Sigmoid colon (tissue), 6 donors: ENCODE measurements at regions not wholly inside any gene's neighbourhood (a gene's known extent, or its start where the extent isn't known, plus 50 kb on each side); places are given as distances from the start of the nearest gene placed in this dataset.
"Not testable (repeated sequence)": the region's sequence is repeated elsewhere in the genome, so short reads cannot be mapped to it uniquely, and the experiment has no call there.

Experiments
- DNase-seq: peaks from one replicate; pipeline ENCODE4 v3.0.0-alpha.2; 2019
- H3K27ac ChIP-seq, 4 donors: fragments of 200-600 bp; sonication (generic); one replicate each; pipeline ENCODE4 v1.5.1; 2016 to 2019; ENCODE audit warnings: mild to moderate bottlenecking in 1 of 4
- H3K27me3 ChIP-seq, 3 donors: fragments of 200-600 bp; sonication (generic); one replicate each; pipeline ENCODE4 v1.5.1; 2019; ENCODE audit warnings: mild to moderate bottlenecking in 1 of 3
- H3K36me3 ChIP-seq, 4 donors: fragments of 200-600 bp; sonication (generic); one replicate each; pipeline ENCODE4 v1.5.1; 2016 to 2019
- H3K4me1 ChIP-seq, 4 donors: fragments of 200-600 bp; sonication (generic); one replicate each; pipeline ENCODE4 v1.5.1; 2017 to 2019
- H3K4me3 ChIP-seq, 4 donors: fragments of 200-600 bp; sonication (generic); one replicate each; pipeline ENCODE4 v1.5.1; 2017 to 2019; ENCODE audit warnings: mild to moderate bottlenecking in 2 of 4, moderate library complexity in 1 of 4
- H3K9me3 ChIP-seq, 4 donors: fragments of 200-600 bp in 3 of 4; sonication (generic) in 3 of 4; one replicate each; pipeline versions ENCODE4 v1.5.1 to v1.6.1; 2013 to 2019
- EP300 ChIP-seq, 4 donors: sonication (generic); formaldehyde crosslinking; IDR thresholded peaks; one replicate each; pipeline ENCODE4 v1.6.1; 2017; ENCODE audit warnings: antibody characterized with exemption in 4 of 4
- POLR2A ChIP-seq, 2 donors: fragments of 450-650 bp; IDR thresholded peaks; one replicate each; pipeline ENCODE4 v1.6.1; 2016; ENCODE audit warnings: antibody characterized with exemption in 2 of 2, mild to moderate bottlenecking in 2 of 2, moderate library complexity in 2 of 2
- POLR2AphosphoS5 ChIP-seq, 4 donors: sonication (generic); formaldehyde crosslinking; IDR thresholded peaks; one replicate each; pipeline ENCODE4 v1.6.1; 2017; ENCODE audit warnings: antibody characterized with exemption in 4 of 4
- WGBS, 2 donors: extraction: QIAGEN DNeasy Blood & Tissue Kit; methylation state at CpG; one replicate each; pipeline ENCODE4 v1.1.7; 2013; 5-methylcytosine and 5-hydroxymethylcytosine counted together
- intact Hi-C: fragments of 100-400 bp; cut with DNase I; formaldehyde crosslinking; loops from one replicate; pipeline ENCODE4 v1.15.1; 2023
- TF ChIP-seq, protein P1 (sequence below), 4 experiments: fragments of 450-650 bp in 3 of 4; fragments of 200-600 bp in 1 of 4; IDR thresholded peaks; one replicate each; pipeline ENCODE4 v1.5.1; 2016 to 2019; ENCODE audit warnings: antibody characterized with exemption in 4 of 4, mild to moderate bottlenecking in 3 of 4, moderate library complexity in 2 of 4
- donor health status: healthy with polysubstance abuse.
- donor health status: healthy.

DNA sequence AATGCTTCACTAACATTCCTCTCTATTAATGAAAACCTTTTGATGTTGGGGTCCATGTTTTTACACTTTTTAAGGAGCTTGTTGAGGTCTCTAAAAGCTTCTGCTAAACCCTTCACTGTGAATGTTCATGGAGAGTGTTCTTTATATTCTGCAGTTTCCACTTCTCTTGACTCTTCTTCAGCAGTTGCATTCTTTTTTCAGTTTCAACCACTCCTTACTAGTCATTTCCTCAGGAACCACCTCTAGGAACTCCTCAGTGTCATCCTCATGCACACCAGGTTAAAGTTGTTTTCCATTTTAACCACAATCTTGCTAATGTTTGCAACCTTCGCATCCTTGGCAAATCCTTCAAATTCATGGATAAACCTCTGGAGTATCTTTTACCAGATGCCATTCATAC is 821.6 kb downstream of the ANKRD7 start:
- no peak overlapping the region for H3K4me3 ChIP-seq
- no peak for DNase-seq
- no peaks in the 10 kb centered on the region for H3K27me3 ChIP-seq
- H3K9me3 ChIP-seq: no peaks in the 10 kb centered on the region
- no peaks in the 10 kb centered on the region for H3K4me1 ChIP-seq
- no peak for TF ChIP-seq EP300 (IDR thresholded peaks at IDR 0.05)
- TF ChIP-seq, protein P1, sequence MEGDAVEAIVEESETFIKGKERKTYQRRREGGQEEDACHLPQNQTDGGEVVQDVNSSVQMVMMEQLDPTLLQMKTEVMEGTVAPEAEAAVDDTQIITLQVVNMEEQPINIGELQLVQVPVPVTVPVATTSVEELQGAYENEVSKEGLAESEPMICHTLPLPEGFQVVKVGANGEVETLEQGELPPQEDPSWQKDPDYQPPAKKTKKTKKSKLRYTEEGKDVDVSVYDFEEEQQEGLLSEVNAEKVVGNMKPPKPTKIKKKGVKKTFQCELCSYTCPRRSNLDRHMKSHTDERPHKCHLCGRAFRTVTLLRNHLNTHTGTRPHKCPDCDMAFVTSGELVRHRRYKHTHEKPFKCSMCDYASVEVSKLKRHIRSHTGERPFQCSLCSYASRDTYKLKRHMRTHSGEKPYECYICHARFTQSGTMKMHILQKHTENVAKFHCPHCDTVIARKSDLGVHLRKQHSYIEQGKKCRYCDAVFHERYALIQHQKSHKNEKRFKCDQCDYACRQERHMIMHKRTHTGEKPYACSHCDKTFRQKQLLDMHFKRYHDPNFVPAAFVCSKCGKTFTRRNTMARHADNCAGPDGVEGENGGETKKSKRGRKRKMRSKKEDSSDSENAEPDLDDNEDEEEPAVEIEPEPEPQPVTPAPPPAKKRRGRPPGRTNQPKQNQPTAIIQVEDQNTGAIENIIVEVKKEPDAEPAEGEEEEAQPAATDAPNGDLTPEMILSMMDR (IDR thresholded peaks at IDR 0.05): no peak
- TF ChIP-seq POLR2AphosphoS5 (IDR thresholded peaks at IDR 0.05): no peak
- no peak for TF ChIP-seq POLR2A (IDR thresholded peaks at IDR 0.05)
- no peaks in the 10 kb centered on the region for H3K36me3 ChIP-seq
- no peak overlapping the region for H3K27ac ChIP-seq
- intact Hi-C loops: no loop called here
- WGBS, 2 donors: 91 to 95% methylated on average over 1 of the region's 1 CpG

DNA sequence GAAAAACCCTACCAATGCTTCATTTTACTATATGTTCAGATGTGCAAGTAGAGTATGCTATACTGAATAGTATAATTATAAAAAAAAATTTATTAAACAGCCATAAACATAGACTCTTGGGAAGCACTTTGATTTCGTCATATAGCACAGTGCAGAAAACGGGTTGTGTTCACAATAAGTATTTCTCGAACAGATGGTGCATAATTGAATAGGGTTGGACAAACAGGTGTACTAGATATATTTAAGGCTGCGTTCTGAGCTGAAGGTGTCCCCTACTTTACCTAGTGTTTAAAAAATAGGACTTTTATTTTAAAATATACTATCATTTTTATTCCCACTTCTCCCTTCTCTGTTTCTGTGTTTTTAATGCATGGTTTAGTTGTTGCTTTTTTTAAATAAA is 841.5 kb downstream of the ANKRD7 start:
- no peaks in the 10 kb centered on the region for H3K4me1 ChIP-seq
- DNase-seq: no peak
- WGBS, 2 donors: 87 to 88% methylated on average over 4 of the region's 4 CpGs
- no peaks in the 10 kb centered on the region for H3K9me3 ChIP-seq
- H3K27me3 ChIP-seq: no peaks in the 10 kb centered on the region
- no peak overlapping the region for H3K27ac ChIP-seq
- TF ChIP-seq POLR2A (IDR thresholded peaks at IDR 0.05): no peak
- no peak for TF ChIP-seq POLR2AphosphoS5 (IDR thresholded peaks at IDR 0.05)
- TF ChIP-seq EP300 (IDR thresholded peaks at IDR 0.05): no peak
- TF ChIP-seq, protein P1 (IDR thresholded peaks at IDR 0.05): no peak
- H3K36me3 ChIP-seq: no peaks in the 10 kb centered on the region
- H3K4me3 ChIP-seq: no peak overlapping the region
- intact Hi-C loops: no loop called here

DNA sequence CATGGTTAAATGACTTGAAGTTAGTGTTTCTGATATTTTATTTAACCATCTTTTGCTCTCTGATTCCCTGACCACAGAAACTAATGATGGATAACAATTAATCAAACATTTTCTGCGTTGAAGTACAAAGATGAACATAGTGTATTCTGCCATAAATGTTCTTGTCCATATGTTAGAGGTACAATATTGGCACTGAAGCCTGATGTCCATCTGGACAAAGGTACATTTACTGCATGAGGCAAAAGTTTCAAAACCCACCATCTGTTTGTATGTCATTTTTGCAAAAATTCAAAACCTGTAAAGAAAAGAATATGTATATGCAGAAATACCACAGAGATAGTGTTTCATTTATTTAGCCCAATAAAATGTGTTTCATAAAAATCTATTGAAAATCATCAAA is 861.5 kb downstream of the ANKRD7 start:
- no peak for DNase-seq
- no peaks in the 10 kb centered on the region for H3K27me3 ChIP-seq
- no peaks in the 10 kb centered on the region for H3K9me3 ChIP-seq
- H3K36me3 ChIP-seq: no peaks in the 10 kb centered on the region
- intact Hi-C loops: no loop called here
- H3K27ac ChIP-seq: no peak overlapping the region
- H3K4me1 ChIP-seq: no peaks in the 10 kb centered on the region
- TF ChIP-seq, protein P1 (IDR thresholded peaks at IDR 0.05): no peak
- TF ChIP-seq POLR2AphosphoS5 (IDR thresholded peaks at IDR 0.05): no peak
- 89% methylated on average over 1 of the region's 1 CpG for WGBS, 2 donors
- H3K4me3 ChIP-seq: no peak overlapping the region

DNA sequence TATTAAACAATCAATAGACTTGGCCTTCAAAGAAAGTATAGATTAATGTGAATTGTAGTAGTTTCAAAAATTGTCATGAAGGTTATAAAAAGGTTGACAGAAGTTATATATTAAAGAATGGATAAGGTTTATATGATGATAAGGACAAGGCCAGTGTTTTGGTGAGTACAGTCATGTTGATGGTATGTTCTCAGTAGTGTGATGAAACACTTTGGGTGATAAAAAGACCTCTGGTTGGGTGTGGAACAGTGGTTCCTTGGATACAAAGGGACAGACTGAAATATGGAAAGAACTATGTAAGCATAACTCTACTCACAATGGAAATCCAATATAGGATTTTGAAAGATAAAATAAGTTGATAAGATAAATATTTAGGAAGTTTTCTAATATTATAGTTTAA is 866.3 kb downstream of the ANKRD7 start:
- Histone ChIP-seq H3K9me3 (no peaks in the 10 kb centered on the region), H3K27me3 (no peaks in the 10 kb centered on the region), H3K4me1 (no peaks in the 10 kb centered on the region), H3K27ac (no peak overlapping the region), H3K4me3 (no peak overlapping the region), H3K36me3 (no peaks in the 10 kb centered on the region)
- intact Hi-C loops: no loop called here
- TF ChIP-seq EP300 (IDR thresholded peaks at IDR 0.05): no peak
- TF ChIP-seq, protein P1 (IDR thresholded peaks at IDR 0.05): no peak
- no peak for TF ChIP-seq POLR2A (IDR thresholded peaks at IDR 0.05)
- TF ChIP-seq POLR2AphosphoS5 (IDR thresholded peaks at IDR 0.05): no peak
- DNase-seq: no peak

DNA sequence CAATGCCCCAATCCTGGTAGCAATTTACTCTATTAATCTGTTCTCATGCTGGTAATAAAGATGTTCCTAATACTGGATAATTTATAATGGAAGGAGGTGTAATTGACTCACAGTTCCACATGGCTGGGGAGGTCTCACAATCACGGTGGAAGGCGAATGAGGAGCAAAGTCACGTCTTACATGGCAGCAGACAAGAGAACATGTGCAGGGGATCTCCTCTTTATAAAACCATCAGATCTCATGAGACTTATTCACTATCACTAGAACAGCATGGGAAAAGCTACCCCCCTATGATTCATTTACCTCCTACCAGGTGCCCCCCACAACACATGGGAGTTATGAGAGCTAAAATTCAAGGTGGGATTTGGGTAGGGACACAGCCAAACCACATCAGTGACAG is 872.2 kb downstream of the ANKRD7 start:
- H3K4me3 ChIP-seq: no peak overlapping the region
- 94% methylated on average over 3 of the region's 3 CpGs for WGBS, 2 donors
- intact Hi-C loops: no loop called here

DNA sequence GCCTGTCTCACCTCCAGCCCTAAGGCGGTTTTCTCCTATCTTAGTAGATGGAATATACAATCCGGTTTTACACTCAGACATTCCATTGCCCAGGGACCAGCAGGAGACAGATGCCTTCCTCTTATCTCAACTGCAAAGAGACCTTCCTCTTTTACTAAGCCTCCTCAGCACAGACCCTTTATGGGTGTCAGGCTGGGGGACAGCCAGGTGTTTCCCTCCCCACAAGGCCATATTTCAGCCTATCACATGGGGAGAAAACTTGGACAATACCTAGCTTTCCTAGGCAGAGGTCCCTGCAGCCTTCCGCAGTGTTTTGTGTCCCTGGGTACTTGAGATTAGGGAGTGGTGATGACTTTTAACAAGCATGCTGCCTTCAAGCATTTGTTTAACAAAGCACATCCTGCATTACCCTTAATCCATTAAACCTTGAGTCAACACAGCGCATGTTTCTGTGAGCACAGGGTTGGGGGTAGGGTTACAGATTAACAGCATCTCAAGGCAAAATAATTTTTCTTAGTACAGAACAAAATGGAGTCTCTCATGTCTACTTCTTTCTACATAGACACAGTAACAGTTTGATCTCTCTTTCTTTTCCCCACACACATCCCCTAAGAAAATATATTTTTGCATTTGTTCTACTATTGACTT is 876.2 kb downstream of the ANKRD7 start:
- H3K27ac ChIP-seq, H3K4me1 ChIP-seq, DNase-seq, intact Hi-C loops, H3K36me3 ChIP-seq, H3K4me3 ChIP-seq, H3K9me3 ChIP-seq, H3K27me3 ChIP-seq: not testable (repeated sequence)
- WGBS, 2 donors: 27 to 30% methylated on average over 4 of the region's 4 CpGs

More for the DNA sequence above, 872.2 kb downstream of the ANKRD7 start:
- Histone ChIP-seq H3K4me1 (no peaks in the 10 kb centered on the region), H3K27ac (no peak overlapping the region), H3K36me3 (no peaks in the 10 kb centered on the region), H3K9me3 (no peaks in the 10 kb centered on the region), H3K27me3 (no peaks in the 10 kb centered on the region)
- TF ChIP-seq POLR2A (IDR thresholded peaks at IDR 0.05): no peak
- no peak for TF ChIP-seq EP300 (IDR thresholded peaks at IDR 0.05)
- no peak for TF ChIP-seq POLR2AphosphoS5 (IDR thresholded peaks at IDR 0.05)
- TF ChIP-seq, protein P1 (IDR thresholded peaks at IDR 0.05): no peak
- no peak for DNase-seq
